HG02870 (cell line): ENCODE measurements at regions not wholly inside any gene's neighbourhood (a gene's known extent, or its start where the extent isn't known, plus 50 kb on each side); places are given as distances from the start of the nearest gene placed in this dataset.
"Not testable (repeated sequence)": the region's sequence is repeated elsewhere in the genome, so short reads cannot be mapped to it uniquely, and the experiment has no call there.

Source experiments
- ATAC-seq: cut with Tn5 transposase; IDR thresholded peaks from one replicate; pipeline ENCODE4 v1.9.1; 2021; ENCODE audit warnings: mild to moderate bottlenecking, moderate library complexity; ENCODE audit not compliant: unreplicated experiment

DNA sequence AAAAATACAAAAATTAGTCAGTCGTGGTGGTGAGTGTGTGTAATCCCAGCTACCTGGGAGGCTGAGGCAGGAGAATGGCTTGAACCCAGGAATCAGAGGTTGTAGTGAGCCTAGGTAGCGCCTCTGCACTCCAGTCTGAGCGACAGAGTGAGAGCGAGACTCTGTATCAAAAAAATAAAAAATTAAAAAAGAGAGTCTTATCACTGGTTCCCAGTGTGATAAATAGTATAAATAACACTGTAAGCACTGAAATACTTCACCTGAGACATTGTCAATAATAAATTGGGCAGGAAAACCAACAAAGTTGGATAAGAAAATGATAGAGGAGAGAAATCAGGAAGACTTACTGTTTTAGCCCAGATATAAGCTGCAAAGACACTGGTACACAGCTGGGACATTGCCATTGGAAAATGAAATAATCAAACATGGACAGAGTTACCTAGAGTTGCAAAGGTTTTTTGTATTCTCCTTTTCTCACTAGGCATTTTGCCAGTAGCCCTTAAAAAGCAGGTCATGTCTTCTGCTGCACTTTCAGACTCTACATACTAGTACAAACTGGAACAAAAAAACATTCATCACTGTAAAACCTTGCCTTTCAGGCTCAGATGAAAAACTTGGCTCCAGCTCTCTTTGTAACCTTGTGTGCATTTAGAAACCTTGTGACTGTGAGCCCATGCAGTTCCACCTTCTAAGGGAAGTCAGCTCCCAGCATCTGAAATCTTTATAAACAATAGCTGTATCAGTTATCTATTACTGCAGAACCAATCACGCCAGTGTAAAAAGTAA lies 55.0 kb upstream of the PPP1R2C start:
- no peak for ATAC-seq

DNA sequence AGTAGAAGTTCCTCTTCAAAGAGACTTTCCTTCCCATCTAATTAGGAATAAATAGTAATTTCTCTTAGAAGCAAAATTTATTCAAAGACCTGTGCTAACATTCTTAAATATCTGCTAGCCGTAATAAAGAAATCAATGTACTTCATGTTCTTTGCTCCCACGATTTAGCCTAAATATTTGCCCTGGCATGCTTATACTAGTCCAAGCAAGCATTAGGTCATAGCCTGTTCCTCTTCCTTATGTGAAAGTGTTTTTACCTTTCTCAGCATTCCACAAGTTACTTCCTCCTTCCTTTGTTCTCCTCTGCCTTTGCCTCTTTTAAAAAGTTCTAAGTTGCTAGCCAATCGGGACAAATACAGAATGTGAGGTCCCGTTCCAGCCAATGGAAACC lies 55.6 kb upstream of the PPP1R2C start:
- ATAC-seq, result not testable (repeated sequence)

DNA sequence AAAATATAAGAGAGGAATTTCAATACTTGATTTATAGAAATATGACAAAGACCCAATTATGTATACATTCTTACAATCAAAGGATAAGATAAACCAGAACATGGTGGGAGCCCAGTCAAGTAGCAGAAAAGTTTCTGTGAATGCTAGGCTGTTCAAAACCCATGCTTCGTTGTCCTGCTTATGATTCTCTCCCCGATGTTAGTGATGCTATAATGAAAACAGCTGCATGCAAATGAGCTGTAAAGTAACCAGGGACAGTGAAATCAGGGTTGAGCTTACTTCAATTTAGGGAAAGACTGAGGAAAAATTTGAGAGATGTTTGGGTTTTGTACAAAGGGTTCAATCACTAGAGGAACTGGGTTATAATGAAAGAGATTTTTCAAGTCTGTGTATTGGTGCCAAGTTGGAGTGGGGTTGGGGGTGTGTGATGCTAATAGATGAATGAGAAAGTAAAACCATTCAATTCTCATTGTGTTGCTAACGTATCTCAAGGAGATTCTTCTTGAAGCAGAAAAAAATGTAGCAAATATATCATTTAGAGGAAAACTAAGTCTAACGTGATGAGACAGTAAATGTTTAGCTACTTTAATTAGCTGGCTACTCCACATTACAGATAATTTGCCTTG lies 59.3 kb upstream of the PPP1R2C start:
- ATAC-seq, result peak; percentile 32

DNA sequence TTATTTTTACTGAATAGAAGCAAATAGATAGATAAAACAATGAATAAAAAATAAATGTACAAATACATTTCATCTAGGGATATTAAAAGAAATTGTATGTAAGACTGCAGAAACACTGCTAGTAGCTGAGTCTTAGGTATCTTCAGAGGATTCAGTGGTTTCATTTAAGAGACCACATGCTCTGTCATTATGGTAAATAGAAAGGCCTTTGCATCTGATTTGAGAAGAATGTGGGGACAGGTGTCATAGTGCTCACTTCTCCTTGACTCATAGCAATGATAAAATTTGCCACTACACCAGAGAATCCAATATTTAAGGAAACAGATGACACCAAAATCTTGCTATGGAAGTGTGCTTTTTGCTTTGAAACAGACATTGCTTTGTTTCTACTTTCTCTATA lies 59.8 kb upstream of the PPP1R2C start:
- ATAC-seq, result peak; percentile 93

GRCh38 chrX:42839632-42840031 lies 61.7 kb upstream of the PPP1R2C start:
- no peak for ATAC-seq

GRCh38 chrX:42846741-42847140 lies 68.8 kb upstream of the PPP1R2C start:
- ATAC-seq, result no peak

GRCh38 chrX:42855259-42855658 lies 77.3 kb upstream of the PPP1R2C start:
- no peak for ATAC-seq

GRCh38 chrX:42857766-42858165 lies 79.8 kb upstream of the PPP1R2C start:
- no peak for ATAC-seq

DNA sequence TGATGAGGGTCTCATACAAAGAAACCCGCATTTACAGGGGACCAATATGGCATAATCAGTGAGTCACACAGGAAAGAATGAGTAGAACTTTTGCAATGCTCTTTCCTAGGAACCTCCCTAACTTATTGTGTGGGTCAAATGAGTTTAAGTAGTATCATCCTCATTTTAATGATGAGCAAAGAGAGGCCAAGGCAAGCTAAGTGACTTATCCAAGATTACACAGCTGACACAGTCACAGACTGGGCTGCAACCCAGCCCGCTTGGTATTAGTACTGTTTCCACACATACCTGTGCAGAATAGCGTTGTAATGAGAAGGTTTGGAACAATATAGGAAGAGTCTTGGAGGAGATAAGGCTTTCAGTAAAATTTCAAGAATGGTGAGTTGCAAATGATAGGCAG lies 91.0 kb upstream of the PPP1R2C start:
- no peak for ATAC-seq

DNA sequence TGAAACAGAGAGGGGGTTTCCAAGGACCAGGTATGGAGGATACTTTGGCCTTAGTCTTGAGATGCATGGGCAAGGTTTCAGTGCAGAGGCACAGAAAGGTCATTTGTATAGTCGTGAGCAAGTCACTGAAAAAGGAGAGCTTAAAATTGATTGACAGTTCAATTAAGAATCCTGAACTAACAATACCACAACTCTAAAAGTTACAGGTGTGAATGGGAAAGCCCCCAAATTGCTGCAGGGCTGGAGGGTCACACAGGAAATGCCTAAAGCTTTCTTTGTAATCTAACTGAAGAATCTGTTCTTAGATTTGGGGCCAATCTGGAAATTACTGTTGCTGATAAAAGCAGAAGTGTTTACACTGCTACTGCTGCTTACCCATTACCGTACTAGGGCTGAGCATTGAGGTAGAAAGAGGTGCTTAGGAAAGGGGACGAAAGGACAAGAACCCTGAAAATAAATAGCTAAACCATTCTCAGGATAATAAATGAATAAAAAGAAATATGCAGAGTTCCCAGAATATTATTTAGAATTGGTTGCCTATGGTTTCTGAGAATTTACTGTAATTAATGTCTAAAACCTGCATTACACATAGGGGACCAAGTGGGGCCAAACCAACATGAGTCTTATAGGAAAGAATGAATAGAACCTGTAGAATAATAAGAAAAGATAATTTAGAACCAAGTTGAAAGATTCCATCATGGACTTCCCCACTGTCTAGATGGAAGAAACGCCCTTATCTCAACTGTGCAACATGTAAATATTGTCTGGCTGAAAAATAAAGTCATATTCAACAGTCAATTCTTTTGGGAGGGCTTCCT lies 91.9 kb upstream of the PPP1R2C start:
- ATAC-seq, result peak; percentile 91

DNA sequence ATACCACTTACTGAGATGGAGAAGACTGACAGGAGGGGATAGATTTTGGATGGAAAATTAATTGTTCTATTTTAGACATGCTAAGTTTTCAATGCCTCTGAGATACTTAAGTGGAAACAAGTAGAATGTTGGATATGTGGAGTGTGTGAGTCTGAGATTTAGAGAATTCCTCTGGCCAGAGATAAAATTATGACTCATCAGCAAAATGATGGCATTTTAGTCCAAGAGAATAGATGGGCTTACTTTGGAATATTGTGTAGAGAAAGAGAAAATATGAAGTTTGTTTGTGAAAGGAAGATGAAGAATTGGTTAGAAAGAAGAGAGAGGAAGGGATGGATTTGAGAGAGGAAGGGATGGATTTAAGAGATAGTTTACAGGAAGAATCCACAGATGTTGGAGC lies 108.6 kb upstream of the PPP1R2C start:
- ATAC-seq, result no peak

- no peak for ATAC-seq
Measured at GRCh38 chrX:42900947-42901346, 123.0 kb upstream of the PPP1R2C start.

DNA sequence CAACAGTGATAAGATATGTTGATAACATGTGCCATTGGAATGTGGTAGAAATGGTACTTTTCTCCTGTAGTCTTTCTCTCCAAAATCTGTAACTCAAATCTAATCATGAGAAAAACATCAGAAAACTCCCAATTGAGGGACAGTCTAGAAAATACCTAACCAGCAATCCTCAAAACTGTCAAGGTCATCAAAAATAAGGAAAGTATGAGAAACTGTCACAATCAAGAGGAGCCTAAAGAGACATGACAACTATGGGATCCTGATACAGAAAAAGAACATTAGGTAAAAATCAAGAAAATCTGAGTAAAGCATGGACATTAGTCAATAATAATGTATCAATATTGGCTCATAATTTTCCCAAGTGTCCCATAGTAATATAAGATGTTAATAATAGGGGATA lies 124.5 kb upstream of the PPP1R2C start:
- ATAC-seq, result no peak

DNA sequence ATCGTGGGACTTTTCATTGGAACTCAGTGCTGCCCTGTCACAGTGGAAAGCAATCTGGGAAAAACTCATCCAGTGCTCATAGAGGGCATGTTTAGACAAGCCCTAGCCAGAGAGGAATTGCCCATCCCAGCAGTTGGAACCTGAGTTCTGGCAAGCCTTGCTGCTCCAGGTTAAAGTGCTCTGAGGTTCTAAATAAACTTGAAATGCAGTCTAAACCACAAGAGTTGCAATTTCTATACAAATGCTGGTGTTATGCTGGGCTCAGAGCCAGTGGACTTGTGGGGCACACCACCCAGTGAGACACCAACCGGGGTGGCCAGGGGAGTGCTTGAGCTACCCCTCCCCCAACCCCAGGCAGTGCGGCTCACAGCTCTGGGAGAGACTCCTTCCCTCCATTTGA lies 142.8 kb upstream of the PPP1R2C start:
- ATAC-seq, result no peak

GRCh38 chrX:42930071-42930470 lies 152.1 kb upstream of the PPP1R2C start:
- ATAC-seq, result no peak

DNA sequence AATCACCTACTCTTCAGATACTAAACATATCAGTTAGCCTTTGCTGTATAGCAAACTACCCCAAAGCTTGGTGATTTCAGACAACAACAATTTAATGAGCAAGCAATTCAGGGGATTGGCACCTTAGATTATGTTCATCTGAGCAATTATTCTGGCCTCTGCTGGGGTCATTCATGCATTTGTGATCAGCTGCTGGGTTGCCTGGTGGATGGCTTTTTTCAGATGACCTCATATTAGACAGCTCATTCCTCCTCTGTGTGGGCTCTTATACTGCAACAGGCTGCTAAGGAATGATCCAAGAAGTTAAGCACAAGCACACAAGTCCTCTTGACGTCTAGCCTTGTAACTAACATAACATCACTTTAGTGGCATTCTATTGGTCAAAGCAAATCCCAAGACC lies 153.0 kb upstream of the PPP1R2C start:
- no peak for ATAC-seq

GRCh38 chrX:42933187-42933586 lies 155.2 kb upstream of the PPP1R2C start:
- no peak for ATAC-seq

DNA sequence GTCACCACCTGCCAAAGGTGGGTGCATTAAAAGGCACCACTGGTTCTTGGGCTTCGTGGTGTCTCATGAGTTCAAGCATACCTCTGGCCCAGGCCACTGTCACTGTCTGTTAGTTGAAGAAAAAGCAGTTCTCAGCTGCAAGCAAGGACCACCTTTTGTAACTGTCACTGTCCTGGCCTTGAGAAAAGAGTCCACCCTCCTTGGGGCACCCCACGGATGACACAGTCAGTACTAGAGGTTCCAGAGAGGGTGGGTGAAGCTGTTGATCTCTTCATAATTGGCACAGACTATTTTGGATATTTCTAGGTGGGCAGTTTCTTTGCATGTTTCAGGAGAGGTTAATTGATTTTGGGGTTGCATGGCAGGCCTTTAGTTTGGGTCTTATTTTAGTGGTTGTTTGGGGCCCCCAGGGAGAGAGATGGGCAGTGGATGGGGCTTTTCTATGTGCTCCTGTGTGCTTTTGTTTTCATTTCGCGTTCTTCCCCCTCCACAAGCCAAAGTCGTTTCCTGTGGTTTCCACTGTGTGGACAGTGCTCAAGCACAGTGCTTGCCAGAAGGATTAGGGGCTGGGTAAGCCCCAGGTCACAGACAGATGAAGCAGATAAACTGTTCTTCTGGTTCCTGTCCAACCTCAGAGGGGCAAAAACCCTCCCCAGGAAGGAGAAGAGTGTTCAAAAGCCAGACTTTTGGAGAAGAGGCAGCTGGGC lies 156.2 kb upstream of the PPP1R2C start:
- ATAC-seq, result peak; percentile 94

- no peak for ATAC-seq
Measured at GRCh38 chrX:42941671-42942070, 163.7 kb upstream of the PPP1R2C start.

DNA sequence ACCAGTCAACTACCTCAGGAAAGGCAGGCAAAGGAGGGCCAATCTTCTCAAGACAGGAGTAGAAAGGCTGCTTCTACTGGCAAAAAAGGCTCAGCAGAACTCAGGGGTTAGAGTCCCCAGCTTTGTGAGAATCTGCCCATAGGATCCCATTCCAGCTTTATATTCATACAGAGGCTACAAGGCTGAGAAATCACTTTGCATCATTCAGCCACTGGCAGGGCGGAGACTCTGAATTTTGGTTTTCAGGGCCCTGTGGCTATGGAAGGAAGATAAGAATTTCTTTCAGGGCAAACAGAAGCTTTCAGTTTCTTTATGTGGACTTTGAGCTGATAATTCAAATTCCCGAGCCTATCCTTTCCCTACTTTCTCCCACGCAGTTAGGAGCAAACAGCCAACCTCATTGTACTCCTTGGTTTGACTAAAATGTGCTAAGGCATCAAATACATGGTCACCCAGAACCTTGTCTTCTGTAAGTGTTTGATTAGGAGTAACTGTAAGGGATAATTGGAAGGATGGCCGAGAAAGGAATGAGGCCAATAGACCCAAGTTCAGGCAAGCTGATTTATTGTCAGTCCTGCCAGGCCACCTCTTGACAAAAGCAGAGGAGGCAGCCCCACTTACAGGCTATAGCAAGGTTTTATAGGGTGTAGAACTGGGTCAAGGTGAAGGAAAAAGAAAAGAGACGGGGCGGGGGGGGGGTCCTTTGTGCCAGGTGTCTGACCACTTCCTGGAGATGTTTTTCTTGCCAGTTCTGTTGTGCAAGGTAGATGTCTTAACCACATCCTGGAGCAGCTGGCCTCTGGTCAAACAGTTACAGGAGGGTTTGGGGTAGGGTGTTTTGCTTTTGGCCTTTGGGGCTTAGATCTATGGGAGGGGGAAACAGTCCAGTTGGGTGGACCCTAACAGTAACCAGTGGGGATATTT lies 165.3 kb upstream of the PPP1R2C start:
- peak; percentile 43 for ATAC-seq
